HCT116 (cell line): ENCODE measurements at regions not wholly inside any gene's neighbourhood (a gene's known extent, or its start where the extent isn't known, plus 50 kb on each side); places are given as distances from the start of the nearest gene placed in this dataset.

Source experiments
- ATAC-seq: fragments of 200-7000 bp; cut with Tn5 transposase; 2 replicates; pipeline ENCODE4 v1.9.1; 2020; ENCODE audit warnings: mild to moderate bottlenecking, moderate library complexity
- BruUV-seq: library from RNA; stranded (reverse); fragments of 400-500 nt; replicated peaks from 2 replicates; lab custom pipeline; 2021; lab: Mats Ljungman, UMichigan
- CTCF ChIA-PET: fragments of 300-600 bp; sonication (Branson Sonifier 250); formaldehyde crosslinking; loops from one replicate; lab custom pipeline; 2021; ENCODE audit warnings: antibody characterized with exemption; lab: Charles Lee
- POLR2A ChIA-PET: fragments of 300-600, 350-600 bp; sonication (Branson Sonifier 250); formaldehyde crosslinking; loops from one replicate; lab custom pipeline; 2021; ENCODE audit warnings: antibody characterized with exemption; lab: Charles Lee
- RAD21 ChIA-PET, 2 experiments: fragments of 300-600 bp; sonication (Branson Sonifier 250); formaldehyde crosslinking; loops; one replicate each; lab custom pipeline; 2023; ENCODE audit warnings: low total read pairs in 2 of 2; ENCODE audit not compliant: uncharacterized antibody in 2 of 2, unreplicated experiment in 2 of 2, low non-redundant PET in 1 of 2; lab: Charles Lee
- DNase-seq: peaks from one replicate; pipeline ENCODE4 v3.0.0-alpha.2; 2010; ENCODE audit warnings: low read depth, low spot score
- H2AFZ ChIP-seq: fragments of 200-600 bp; shearing (Covaris generic), sonication (generic); 2 replicates; pipeline ENCODE4 v1.6.1; 2017; ENCODE audit warnings: low read depth, mixed run types, mixed read lengths, antibody characterized with exemption, low read length; ENCODE audit not compliant: poor library complexity, severe bottlenecking
- H3K27ac ChIP-seq: 2 replicates; pipeline ENCODE4 v1.5.1; 2012; ENCODE audit warnings: low read depth, low read length
- H3K27me3 ChIP-seq: fragments of 200-600 bp; sonication (generic); 2 replicates; pipeline ENCODE4 v1.6.1; 2016; ENCODE audit warnings: mixed run types, low read length, mixed read lengths; ENCODE audit not compliant: insufficient read depth
- H3K36me3 ChIP-seq, 2 experiments: fragments of 200-500 bp in 1 of 2; fragments of 200-600 bp in 1 of 2; sonication (Bioruptor generic) in 1 of 2; sonication (generic) in 1 of 2; 2 replicates each; pipeline versions ENCODE4 v1.5.1 to v1.6.1; 2014 to 2016; ENCODE audit warnings: low read length in 2 of 2, inconsistent platforms in 1 of 2, mixed read lengths in 1 of 2, mixed run types in 1 of 2; ENCODE audit not compliant: insufficient read depth in 2 of 2, control insufficient read depth in 1 of 2
- H3K4me1 ChIP-seq, 2 experiments: fragments of 200-600 bp in 1 of 2; sonication (generic) in 1 of 2; 2 replicates each; pipeline versions ENCODE4 v1.5.1 to v1.6.1; 2012 to 2017; ENCODE audit warnings: low read length in 2 of 2, inconsistent platforms in 1 of 2, mild to moderate bottlenecking in 1 of 2, mixed read lengths in 1 of 2, mixed run types in 1 of 2, moderate library complexity in 1 of 2; ENCODE audit not compliant: insufficient read depth in 2 of 2, control insufficient read depth in 1 of 2
- H3K4me2 ChIP-seq: fragments of 200-600 bp; sonication (generic); 2 replicates; pipeline ENCODE4 v1.6.1; 2017; ENCODE audit warnings: mixed run types, low read length, mixed read lengths
- H3K4me3 ChIP-seq, 2 experiments: fragments of 200-600 bp in 1 of 2; sonication (generic) in 1 of 2; replicated peaks in 1 of 2; 2 replicates each; pipeline ENCODE4 v1.5.1; 2011 to 2016; ENCODE audit warnings: low read length in 2 of 2, control low read depth in 1 of 2, low read depth in 1 of 2, mild to moderate bottlenecking in 1 of 2, mixed read lengths in 1 of 2, mixed run types in 1 of 2
- H3K79me2 ChIP-seq: fragments of 200-600 bp; sonication (generic); 2 replicates; pipeline ENCODE4 v1.6.1; 2017; ENCODE audit warnings: mild to moderate bottlenecking, mixed run types, low read length, moderate library complexity, mixed read lengths; ENCODE audit not compliant: insufficient read depth
- H3K9ac ChIP-seq: fragments of 200-600 bp; sonication (generic); 2 replicates; pipeline ENCODE4 v1.6.1; 2016; ENCODE audit warnings: low read length, mixed read lengths
- H3K9me2 ChIP-seq: fragments of 200-600 bp; sonication (generic), shearing (Covaris generic); 2 replicates; pipeline ENCODE4 v1.6.1; 2017; ENCODE audit warnings: mixed run types, mild to moderate bottlenecking, moderate library complexity; ENCODE audit not compliant: insufficient read depth
- H3K9me3 ChIP-seq, 2 experiments: fragments of 200-500 bp in 1 of 2; fragments of 200-600 bp in 1 of 2; sonication (Bioruptor generic) in 1 of 2; sonication (generic) in 1 of 2; 2 replicates each; pipeline ENCODE4 v1.6.1; 2014 to 2017; ENCODE audit warnings: low read length in 2 of 2, mixed read lengths in 2 of 2, inconsistent platforms in 1 of 2, low read depth in 1 of 2, mild to moderate bottlenecking in 1 of 2, mixed run types in 1 of 2, moderate library complexity in 1 of 2; ENCODE audit not compliant: control insufficient read depth in 1 of 2, insufficient read depth in 1 of 2
- H4K20me1 ChIP-seq: fragments of 200-600 bp; sonication (generic), shearing (Covaris generic); 2 replicates; pipeline ENCODE4 v1.6.1; 2017; ENCODE audit warnings: mixed run types, mild to moderate bottlenecking, moderate library complexity; ENCODE audit not compliant: insufficient read depth
- CBX3 ChIP-seq: IDR thresholded peaks from 2 replicates; pipeline ENCODE4 v1.6.1; 2012; ENCODE audit warnings: low read depth
- CEBPB ChIP-seq: IDR thresholded peaks from 2 replicates; pipeline ENCODE4 v1.6.1; 2012; ENCODE audit warnings: low read depth
- ELF1 ChIP-seq: IDR thresholded peaks from 2 replicates; pipeline ENCODE4 v1.6.1; 2012; ENCODE audit warnings: low read depth, borderline replicate concordance
- EZH2 ChIP-seq: fragments of 200-600 bp; sonication (generic); IDR thresholded peaks from 2 replicates; pipeline ENCODE4 v1.6.1; 2017; ENCODE audit warnings: antibody characterized with exemption, mixed run types
- EZH2phosphoT487 ChIP-seq: fragments of 200-600 bp; IDR thresholded peaks from 2 replicates; pipeline ENCODE4 v1.6.1; 2018; ENCODE audit warnings: antibody characterized with exemption, borderline replicate concordance
- MAX ChIP-seq: IDR thresholded peaks from 2 replicates; pipeline ENCODE4 v1.6.1; 2012
- POLR2A ChIP-seq: IDR thresholded peaks from 2 replicates; pipeline ENCODE4 v1.7.0; 2011; ENCODE audit warnings: borderline replicate concordance; ENCODE audit not compliant: insufficient read depth, insufficient read length; ENCODE audit errors: extremely low read depth
- RAD21 ChIP-seq: IDR thresholded peaks from 2 replicates; pipeline ENCODE4 v1.6.1; 2012; ENCODE audit warnings: low read depth, mild to moderate bottlenecking
- REST ChIP-seq: IDR thresholded peaks from 2 replicates; pipeline ENCODE4 v1.6.1; 2012; ENCODE audit warnings: low read depth
- SIN3A ChIP-seq: IDR thresholded peaks from 2 replicates; pipeline ENCODE4 v1.6.1; 2012; ENCODE audit warnings: low read depth
- SP1 ChIP-seq: IDR thresholded peaks from 2 replicates; pipeline ENCODE4 v1.6.1; 2012; ENCODE audit warnings: low read depth
- SRF ChIP-seq: IDR thresholded peaks from 2 replicates; pipeline ENCODE4 v1.6.1; 2012; ENCODE audit warnings: low read depth
- YY1 ChIP-seq: IDR thresholded peaks from 2 replicates; pipeline ENCODE4 v1.6.1; 2011; ENCODE audit warnings: low read length, low read depth, moderate library complexity, mild to moderate bottlenecking; ENCODE audit not compliant: insufficient replicate concordance; ENCODE audit errors: extremely low read depth
- ZBTB33 ChIP-seq: IDR thresholded peaks from 2 replicates; pipeline ENCODE4 v1.6.1; 2011; ENCODE audit warnings: mild to moderate bottlenecking, low read length, moderate library complexity; ENCODE audit not compliant: insufficient replicate concordance; ENCODE audit errors: extremely low read depth
- ZFX ChIP-seq: fragments of 450-650 bp; IDR thresholded peaks from 2 replicates; pipeline ENCODE4 v1.6.1; 2017
- intact Hi-C: fragments of 100-400 bp; cut with micrococcal nuclease; formaldehyde crosslinking; loops from 2 replicates; pipeline ENCODE4 v1.10.0; 2022

DNA sequence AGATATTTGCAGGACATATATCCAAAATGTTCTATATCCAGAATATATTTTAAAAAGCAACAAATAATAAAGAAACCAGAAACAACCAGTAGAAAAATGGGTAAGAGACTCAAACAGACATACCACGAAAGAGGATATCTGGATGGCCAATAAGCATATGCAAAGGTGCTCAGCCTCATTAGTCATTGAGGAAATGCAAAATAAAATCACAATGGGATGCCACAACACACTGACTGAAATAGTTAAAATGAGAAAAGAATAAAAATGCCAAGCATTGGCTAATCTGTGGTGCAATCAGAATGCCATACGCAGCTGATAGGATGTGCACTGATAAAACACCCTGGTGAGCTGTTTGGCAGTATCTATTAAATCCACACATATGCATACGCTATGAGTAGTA, 265.8 kb upstream of the ANKH start:
- ATAC-seq (no peak), DNase-seq (no peak)
- no TSS peak for BruUV-seq
- no peaks in the 10 kb centered on the region for H3K79me2 ChIP-seq
- no peaks in the 10 kb centered on the region for H3K9me2 ChIP-seq
- H2AFZ ChIP-seq = no peak overlapping the region
- H3K4me3 ChIP-seq = no peak overlapping the region
- H3K4me1 ChIP-seq = no peaks in the 10 kb centered on the region
- H3K27ac ChIP-seq = no peak overlapping the region
- ChIA-PET CTCF (no interaction called here), RAD21 (no interaction called here), POLR2A (no interaction called here)
- no peaks in the 10 kb centered on the region for H3K36me3 ChIP-seq
- no peak for TF ChIP-seq CBX3
- TF ChIP-seq ZBTB33 = no peak
- no peak for TF ChIP-seq POLR2A
- TF ChIP-seq EZH2 = no peak
- TF ChIP-seq SRF = no peak
- TF ChIP-seq YY1 = no peak
- TF ChIP-seq MAX = no peak
- TF ChIP-seq ELF1 = no peak
- TF ChIP-seq EZH2phosphoT487 = no peak
- no peak for TF ChIP-seq ZFX
- H3K27me3 ChIP-seq = no peaks in the 10 kb centered on the region
- no peaks in the 10 kb centered on the region for H4K20me1 ChIP-seq
- no peak overlapping the region for H3K4me2 ChIP-seq
- H3K9ac ChIP-seq = no peak overlapping the region
- intact Hi-C loops = no loop called here
- H3K9me3 ChIP-seq = no peaks in the 10 kb centered on the region

GRCh38 chr5:15135661-15136060, 264.1 kb upstream of the ANKH start:
- ATAC-seq = no peak
- CTCF ChIA-PET = no interaction called here

More at GRCh38 chr5:15135661-15136060, 264.1 kb upstream of the ANKH start:
- Histone ChIP-seq H2AFZ (no peak overlapping the region), H3K9me3 (no peaks in the 10 kb centered on the region)
- TF ChIP-seq RAD21 = no peak
- no peak for TF ChIP-seq REST
- TF ChIP-seq YY1 = no peak
- TF ChIP-seq EZH2phosphoT487 = no peak
- no peak for TF ChIP-seq ELF1
- TF ChIP-seq SP1 = no peak
- no peak for TF ChIP-seq CBX3
- TF ChIP-seq ZFX = no peak
- TF ChIP-seq CEBPB = no peak
- TF ChIP-seq SIN3A = no peak
- TF ChIP-seq, all 23 proteins: peak for 0
- DNase-seq = no peak
- BruUV-seq = no TSS peak
- no peak overlapping the region for H3K27ac ChIP-seq
- no peak overlapping the region for H3K4me2 ChIP-seq
- H3K4me1 ChIP-seq = no peaks in the 10 kb centered on the region
- H3K79me2 ChIP-seq = no peaks in the 10 kb centered on the region
- intact Hi-C loops = no loop called here
- ChIA-PET RAD21 (no interaction called here), POLR2A (no interaction called here)
- H3K9me2 ChIP-seq = no peaks in the 10 kb centered on the region
- no peaks in the 10 kb centered on the region for H3K36me3 ChIP-seq
- no peaks in the 10 kb centered on the region for H3K27me3 ChIP-seq
- H3K4me3 ChIP-seq = no peak overlapping the region
- H4K20me1 ChIP-seq = no peaks in the 10 kb centered on the region
- H3K9ac ChIP-seq = no peak overlapping the region
